ENCODE measurements at regions not wholly inside any gene's neighbourhood (a gene's known extent, or its start where the extent isn't known, plus 50 kb on each side); places are given as distances from the start of the nearest gene placed in this dataset.

- no peak overlapping the region for H3K4me3 Mint-ChIP-seq
- peaks cover 34% of the 10 kb centered on the region for H3K4me1 Mint-ChIP-seq
- no peak overlapping the region for H3K27ac Mint-ChIP-seq
- ATAC-seq (no peak), DNase-seq (ENCODE audit: low spot score) (no peak)
- TF ChIP-seq ZNF512 (CRISPR knock-in tag; IDR thresholded peaks at IDR 0.05; ENCODE audit: borderline replicate concordance) (no peak), FOXJ3 (CRISPR knock-in tag; IDR thresholded peaks at IDR 0.05; ENCODE audit: borderline replicate concordance) (no peak), MXD4 (CRISPR knock-in tag; IDR thresholded peaks at IDR 0.05; ENCODE audit: borderline replicate concordance) (no peak), CREB1 (CRISPR knock-in tag; IDR thresholded peaks at IDR 0.05) (no peak), ARID4B (CRISPR knock-in tag; IDR thresholded peaks at IDR 0.05; ENCODE audit: borderline replicate concordance) (no peak), RELA (CRISPR knock-in tag; IDR thresholded peaks at IDR 0.05; ENCODE audit: borderline replicate concordance) (no peak), RORB (CRISPR knock-in tag; IDR thresholded peaks at IDR 0.05) (no peak), ZBTB43 (CRISPR knock-in tag; IDR thresholded peaks at IDR 0.05) (no peak), ZNF232 (CRISPR knock-in tag; IDR thresholded peaks at IDR 0.05) (no peak), PRDM15 (CRISPR knock-in tag; IDR thresholded peaks at IDR 0.05) (no peak), NR3C1 (CRISPR knock-in tag; conservative IDR thresholded peaks at IDR 0.05; ENCODE audit: low read depth) (no peak), SOX15 (CRISPR knock-in tag; IDR thresholded peaks at IDR 0.05) (no peak), MLX (CRISPR knock-in tag; IDR thresholded peaks at IDR 0.05) (no peak), ATF1 (CRISPR knock-in tag; IDR thresholded peaks at IDR 0.05) (no peak)
- H3K27me3 Mint-ChIP-seq (ENCODE audit: low read depth) = peaks cover 11% of the 10 kb centered on the region
- H3K36me3 Mint-ChIP-seq = no peaks in the 10 kb centered on the region
- ChIA-PET CTCF (no interaction called here), POLR2A (no interaction called here)
- H3K9me3 Mint-ChIP-seq = 0 out of 2 replicates have a peak, but pooled peaks cover 3% of the 10 kb centered on the region
Measured at GRCh38 chr15:96255599-96255998, 74.9 kb upstream of the NR2F2 start.

GRCh38 chr15:96261575-96262034, 68.9 kb upstream of the NR2F2 start:
- no peak for DNase-seq (ENCODE audit: low spot score)
- Mint-ChIP-seq H3K4me1 (peaks cover 24% of the 10 kb centered on the region), H3K27me3 (ENCODE audit: low read depth) (no peaks in the 10 kb centered on the region; the same call in 1 of the 2 replicates), H3K4me3 (no peak overlapping the region), H3K9me3 (no peaks in the 10 kb centered on the region), H3K36me3 (no peaks in the 10 kb centered on the region), H3K27ac (no peak overlapping the region)
- CTCF ChIA-PET = interaction anchor here (1.2 kb wide), 1 partner anchor 66 kb away, joined by 3 read pairs; no protein-coding TSS in a partner anchor
- ATAC-seq = no peak
- POLR2A ChIA-PET = no interaction called here
- TF ChIP-seq ATF2 (CRISPR knock-in tag; IDR thresholded peaks at IDR 0.05; ENCODE audit: borderline replicate concordance, low read depth) = no peak
- TF ChIP-seq ZNF138 (CRISPR knock-in tag; conservative IDR thresholded peaks at IDR 0.05) = no peak
- TF ChIP-seq GRHL2 (CRISPR knock-in tag; IDR thresholded peaks at IDR 0.05; ENCODE audit: insufficient replicate concordance, severe bottlenecking) = no peak
- no peak for TF ChIP-seq ZNF671 (CRISPR knock-in tag; IDR thresholded peaks at IDR 0.05)
- TF ChIP-seq NFATC4 (CRISPR knock-in tag; IDR thresholded peaks at IDR 0.05) = no peak
- TF ChIP-seq CREM (CRISPR knock-in tag; IDR thresholded peaks at IDR 0.05) = no peak
- TF ChIP-seq ELF4 (CRISPR knock-in tag; IDR thresholded peaks at IDR 0.05; ENCODE audit: low read depth) = no peak
- TF ChIP-seq SOX15 (CRISPR knock-in tag; IDR thresholded peaks at IDR 0.05) = no peak
- no peak for TF ChIP-seq CDX4 (CRISPR knock-in tag; IDR thresholded peaks at IDR 0.05; ENCODE audit: borderline replicate concordance)
